COLO668 (cell line): ENCODE measurements at regions not wholly inside any gene's neighbourhood (a gene's known extent, or its start where the extent isn't known, plus 50 kb on each side); places are given as distances from the start of the nearest gene placed in this dataset.

Source experiments
- DNase-seq: peaks from one replicate; lab custom pipeline; 2025; ENCODE audit not compliant: unreplicated experiment; lab: John Stamatoyannopoulos, UW

- DNase-seq = no peak
Measured at GRCh38 chr1:88266051-88266450, 418.0 kb upstream of the PKN2 start.

- no peak for DNase-seq
Measured at GRCh38 chr1:88272216-88272615, 411.9 kb upstream of the PKN2 start.

- DNase-seq = no peak
Measured at GRCh38 chr1:88274431-88274830, 409.6 kb upstream of the PKN2 start.

- no peak for DNase-seq
Measured at GRCh38 chr1:88275259-88275862, 408.7 kb upstream of the PKN2 start.

GRCh38 chr1:88276163-88276562, 407.9 kb upstream of the PKN2 start:
- no peak for DNase-seq

- DNase-seq = no peak
Measured at GRCh38 chr1:88284066-88284465, 400.0 kb upstream of the PKN2 start.

- no peak for DNase-seq
Measured at GRCh38 chr1:88284666-88285366, 399.3 kb upstream of the PKN2 start.

GRCh38 chr1:88286716-88287115, 397.4 kb upstream of the PKN2 start:
- no peak for DNase-seq

- no peak for DNase-seq
Measured at GRCh38 chr1:88288571-88288970, 395.5 kb upstream of the PKN2 start.

GRCh38 chr1:88289401-88290102, 394.5 kb upstream of the PKN2 start:
- DNase-seq = no peak

- DNase-seq = no peak
Measured at GRCh38 chr1:88291611-88292354, 392.3 kb upstream of the PKN2 start.

- DNase-seq = no peak
Measured at GRCh38 chr1:88293691-88294190, 390.3 kb upstream of the PKN2 start.

GRCh38 chr1:88296227-88296626, 387.8 kb upstream of the PKN2 start:
- no peak for DNase-seq

GRCh38 chr1:88296642-88297041, 387.4 kb upstream of the PKN2 start:
- no peak for DNase-seq

- DNase-seq = no peak
Measured at GRCh38 chr1:88298506-88298905, 385.6 kb upstream of the PKN2 start.

GRCh38 chr1:88300752-88301263, 383.3 kb upstream of the PKN2 start:
- no peak for DNase-seq

GRCh38 chr1:88302843-88303486, 381.1 kb upstream of the PKN2 start:
- DNase-seq = no peak

- DNase-seq = no peak
Measured at GRCh38 chr1:88311265-88311664, 372.8 kb upstream of the PKN2 start.

GRCh38 chr1:88311907-88312306, 372.2 kb upstream of the PKN2 start:
- peak; percentile 37 for DNase-seq

- DNase-seq = no peak
Measured at GRCh38 chr1:88317396-88317795, 366.7 kb upstream of the PKN2 start.

- DNase-seq = no peak
Measured at GRCh38 chr1:88318740-88319139, 365.3 kb upstream of the PKN2 start.
